Panc1 (cell line): ENCODE measurements at regions not wholly inside any gene's neighbourhood (a gene's known extent, or its start where the extent isn't known, plus 50 kb on each side); places are given as distances from the start of the nearest gene placed in this dataset.

ENCODE experiments used
- ATAC-seq: fragments of 200-7000 bp; cut with Tn5 transposase; 2 replicates; pipeline ENCODE4 v1.9.1; 2020; ENCODE audit warnings: mild to moderate bottlenecking, moderate library complexity
- BruUV-seq: library from RNA; stranded (reverse); fragments of 400-500 nt; replicated peaks from 2 replicates; lab custom pipeline; 2021; lab: Mats Ljungman, UMichigan
- CTCF ChIA-PET: fragments of 300-600 bp; sonication (Branson Sonifier 250); formaldehyde crosslinking; loops from one replicate; lab custom pipeline; 2022; ENCODE audit warnings: antibody characterized with exemption; lab: Charles Lee
- POLR2A ChIA-PET: fragments of 300-600 bp; sonication (Branson Sonifier 250); formaldehyde crosslinking; loops from one replicate; lab custom pipeline; 2022; ENCODE audit warnings: antibody characterized with exemption; lab: Charles Lee
- DNase-seq: peaks from one replicate; pipeline ENCODE4 v3.0.0-alpha.2; 2010; ENCODE audit warnings: low read depth, low spot score
- H3K27ac ChIP-seq: 2 replicates; pipeline ENCODE4 v1.5.1; 2011; ENCODE audit warnings: mild to moderate bottlenecking, low read length, inconsistent platforms
- H3K27me3 ChIP-seq: fragments of 200-500 bp; sonication (Bioruptor generic); 2 replicates; pipeline ENCODE4 v1.6.0; 2014; ENCODE audit warnings: low read length, inconsistent platforms; ENCODE audit not compliant: control insufficient read depth, insufficient read depth
- H3K36me3 ChIP-seq: fragments of 200-500 bp; sonication (Bioruptor generic); 2 replicates; pipeline ENCODE4 v1.5.1; 2014; ENCODE audit warnings: inconsistent platforms, mild to moderate bottlenecking, low read length, moderate library complexity; ENCODE audit not compliant: control insufficient read depth, insufficient read depth
- H3K4me1 ChIP-seq: 2 replicates; pipeline ENCODE4 v1.5.1; 2011; ENCODE audit warnings: inconsistent platforms, mild to moderate bottlenecking, low read length, moderate library complexity; ENCODE audit not compliant: control insufficient read depth, insufficient read depth
- H3K4me3 ChIP-seq, 2 experiments: 2 replicates each; pipeline ENCODE4 v1.5.1; 2011 to 2012; ENCODE audit warnings: low read depth in 2 of 2, low read length in 2 of 2, mild to moderate bottlenecking in 2 of 2, inconsistent platforms in 1 of 2, moderate library complexity in 1 of 2
- H3K9me3 ChIP-seq: fragments of 200-500 bp; sonication (Bioruptor generic); 2 replicates; pipeline ENCODE4 v1.5.1; 2014; ENCODE audit warnings: low read depth, mild to moderate bottlenecking, inconsistent platforms, low read length, moderate library complexity; ENCODE audit not compliant: control insufficient read depth, insufficient read depth
- CTCF ChIP-seq: fragments of 450-650 bp; IDR thresholded peaks from 2 replicates; pipeline ENCODE4 v1.5.1; 2017; ENCODE audit warnings: mild to moderate bottlenecking
- POLR2AphosphoS5 ChIP-seq: IDR thresholded peaks from 2 replicates; pipeline ENCODE4 v1.6.1; 2012; ENCODE audit warnings: mild to moderate bottlenecking, low read depth, low read length, moderate library complexity
- REST ChIP-seq, 2 experiments: IDR thresholded peaks; 2 replicates each; pipeline ENCODE4 v1.6.1; 2011 to 2012; ENCODE audit warnings: low read depth in 2 of 2, control low read depth in 1 of 2, low read length in 1 of 2, mild to moderate bottlenecking in 1 of 2, moderate library complexity in 1 of 2; ENCODE audit not compliant: insufficient read depth in 1 of 2
- SIN3A ChIP-seq: IDR thresholded peaks from 2 replicates; pipeline ENCODE4 v1.6.1; 2012; ENCODE audit warnings: low read depth, mild to moderate bottlenecking, low read length, moderate library complexity, borderline replicate concordance; ENCODE audit not compliant: insufficient read depth
- TCF7L2 ChIP-seq: IDR thresholded peaks from 2 replicates; pipeline ENCODE4 v1.6.1; 2011; ENCODE audit warnings: mild to moderate bottlenecking, low read depth, low read length, inconsistent platforms
- in situ Hi-C: cut with HindIII; loops from 2 replicates; pipeline ENCODE4 v1.10.0; 2016; ENCODE audit warnings: low sequenced_read_pairs, low pct_unique_long_range_greater_than_20kb
- intact Hi-C: fragments of 100-400 bp; cut with micrococcal nuclease; formaldehyde crosslinking; loops from one replicate; pipeline ENCODE4 v1.10.0; 2022; ENCODE audit not compliant: unreplicated experiment

GRCh38 chr14:76595266-76595665 lies 166.0 kb upstream of the VASH1 start:
- POLR2A ChIA-PET = no interaction called here
- in situ Hi-C loops (no loop called here), intact Hi-C loops (no loop called here)
- Histone ChIP-seq H3K4me3 (no peak overlapping the region), H3K36me3 (no peaks in the 10 kb centered on the region), H3K27ac (no peak overlapping the region), H3K9me3 (no peaks in the 10 kb centered on the region), H3K4me1 (no peaks in the 10 kb centered on the region), H3K27me3 (0 out of 2 replicates have a peak, but pooled peaks cover 2% of the 10 kb centered on the region)
- TF ChIP-seq CTCF (no peak), POLR2AphosphoS5 (no peak), TCF7L2 (no peak), SIN3A (no peak), REST (IDR thresholded peaks at IDR 0.05; ENCODE audit: insufficient read depth in 1 of 2, low read depth in 2 of 2, low read length in 1 of 2) (no peak)
- CTCF ChIA-PET = no interaction called here
- no peak for DNase-seq
- BruUV-seq = no TSS peak
- no peak for ATAC-seq

GRCh38 chr14:76597387-76597786 lies 163.9 kb upstream of the VASH1 start:
- Histone ChIP-seq H3K9me3 (no peaks in the 10 kb centered on the region), H3K36me3 (no peaks in the 10 kb centered on the region), H3K4me3 (no peak overlapping the region), H3K27ac (no peak overlapping the region), H3K27me3 (peaks cover 4% of the 10 kb centered on the region; the same call in 1 of the 2 replicates), H3K4me1 (no peaks in the 10 kb centered on the region)
- ChIA-PET POLR2A (no interaction called here), CTCF (interaction anchor here (0.6 kb wide), 1 partner anchor 234 kb away, joined by 5 read pairs; no protein-coding TSS in a partner anchor)
- in situ Hi-C loops (no loop called here), intact Hi-C loops (no loop called here)
- DNase-seq (no peak), ATAC-seq (no peak)
- TF ChIP-seq POLR2AphosphoS5 (no peak), SIN3A (no peak), CTCF (no peak), TCF7L2 (no peak), REST (IDR thresholded peaks at IDR 0.05; ENCODE audit: insufficient read depth in 1 of 2, low read depth in 2 of 2, low read length in 1 of 2) (no peak)
- BruUV-seq = no TSS peak
